ENCODE measurements at regions not wholly inside any gene's neighbourhood (a gene's known extent, or its start where the extent isn't known, plus 50 kb on each side); places are given as distances from the start of the nearest gene placed in this dataset.

DNA sequence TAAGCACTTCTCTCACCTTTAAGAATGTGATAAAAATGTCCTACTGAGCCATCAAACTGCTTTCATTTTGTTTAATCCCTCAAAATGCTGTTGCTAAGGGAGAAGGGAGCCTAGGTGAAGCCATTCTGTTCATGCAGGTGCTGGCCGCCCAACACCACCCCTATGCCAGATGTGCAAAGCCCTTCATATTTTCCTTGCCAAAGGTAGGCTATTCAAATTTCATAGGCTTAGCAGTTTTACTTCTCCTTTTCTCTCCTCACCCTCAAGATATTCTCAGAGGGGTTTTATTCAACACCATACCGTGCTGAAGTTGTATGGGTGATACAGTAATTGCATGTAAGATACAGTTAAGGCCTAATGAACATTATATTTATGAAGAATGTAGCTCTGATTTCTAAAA is 461.7 kb downstream of the GXYLT1 start:
- H3K4me3 ChIP-seq (ENCODE audit: low read depth, low read length) = no peak overlapping the region
- no peak for DNase-seq (ENCODE audit: low read depth)
- TF ChIP-seq MYC (IDR thresholded peaks at IDR 0.05; ENCODE audit: low read depth, low read length) (no peak), POLR2A (IDR thresholded peaks at IDR 0.05; ENCODE audit: extremely low read depth, insufficient read length) (no peak)
- TF ChIP-seq, protein P1, sequence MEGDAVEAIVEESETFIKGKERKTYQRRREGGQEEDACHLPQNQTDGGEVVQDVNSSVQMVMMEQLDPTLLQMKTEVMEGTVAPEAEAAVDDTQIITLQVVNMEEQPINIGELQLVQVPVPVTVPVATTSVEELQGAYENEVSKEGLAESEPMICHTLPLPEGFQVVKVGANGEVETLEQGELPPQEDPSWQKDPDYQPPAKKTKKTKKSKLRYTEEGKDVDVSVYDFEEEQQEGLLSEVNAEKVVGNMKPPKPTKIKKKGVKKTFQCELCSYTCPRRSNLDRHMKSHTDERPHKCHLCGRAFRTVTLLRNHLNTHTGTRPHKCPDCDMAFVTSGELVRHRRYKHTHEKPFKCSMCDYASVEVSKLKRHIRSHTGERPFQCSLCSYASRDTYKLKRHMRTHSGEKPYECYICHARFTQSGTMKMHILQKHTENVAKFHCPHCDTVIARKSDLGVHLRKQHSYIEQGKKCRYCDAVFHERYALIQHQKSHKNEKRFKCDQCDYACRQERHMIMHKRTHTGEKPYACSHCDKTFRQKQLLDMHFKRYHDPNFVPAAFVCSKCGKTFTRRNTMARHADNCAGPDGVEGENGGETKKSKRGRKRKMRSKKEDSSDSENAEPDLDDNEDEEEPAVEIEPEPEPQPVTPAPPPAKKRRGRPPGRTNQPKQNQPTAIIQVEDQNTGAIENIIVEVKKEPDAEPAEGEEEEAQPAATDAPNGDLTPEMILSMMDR (IDR thresholded peaks at IDR 0.05; ENCODE audit: low read depth, low read length) = no peak
- TF ChIP-seq, protein P2, sequence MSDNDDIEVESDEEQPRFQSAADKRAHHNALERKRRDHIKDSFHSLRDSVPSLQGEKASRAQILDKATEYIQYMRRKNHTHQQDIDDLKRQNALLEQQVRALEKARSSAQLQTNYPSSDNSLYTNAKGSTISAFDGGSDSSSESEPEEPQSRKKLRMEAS (IDR thresholded peaks at IDR 0.05; ENCODE audit: low read depth, low read length) = no peak

DNA sequence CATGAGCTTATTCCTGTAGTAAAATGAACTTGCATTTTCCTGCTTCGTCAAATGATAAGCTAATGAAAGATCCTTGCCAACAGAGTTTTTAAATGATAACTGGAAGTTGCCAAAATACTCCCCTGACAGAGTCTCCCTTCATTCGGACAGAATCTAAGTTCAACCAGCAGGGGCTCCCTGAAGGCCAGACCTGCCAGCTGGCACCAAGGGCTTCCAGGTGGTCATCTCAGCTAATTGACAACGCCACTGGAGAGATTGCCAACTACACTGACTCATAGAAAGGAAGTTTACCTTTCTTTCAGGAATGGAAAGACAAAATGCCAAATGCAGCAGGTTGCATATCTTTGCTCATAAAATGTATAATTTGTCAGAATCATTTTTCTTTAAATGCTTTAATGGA is 462.8 kb downstream of the GXYLT1 start:
- TF ChIP-seq MYC (IDR thresholded peaks at IDR 0.05; ENCODE audit: low read depth, low read length) (no peak), POLR2A (IDR thresholded peaks at IDR 0.05; ENCODE audit: extremely low read depth, insufficient read length) (no peak)
- TF ChIP-seq, protein P1 (IDR thresholded peaks at IDR 0.05; ENCODE audit: low read depth, low read length) = no peak
- TF ChIP-seq, protein P2 (IDR thresholded peaks at IDR 0.05; ENCODE audit: low read depth, low read length) = no peak
- no peak overlapping the region for H3K4me3 ChIP-seq (ENCODE audit: low read depth, low read length)
- no peak for DNase-seq (ENCODE audit: low read depth)

DNA sequence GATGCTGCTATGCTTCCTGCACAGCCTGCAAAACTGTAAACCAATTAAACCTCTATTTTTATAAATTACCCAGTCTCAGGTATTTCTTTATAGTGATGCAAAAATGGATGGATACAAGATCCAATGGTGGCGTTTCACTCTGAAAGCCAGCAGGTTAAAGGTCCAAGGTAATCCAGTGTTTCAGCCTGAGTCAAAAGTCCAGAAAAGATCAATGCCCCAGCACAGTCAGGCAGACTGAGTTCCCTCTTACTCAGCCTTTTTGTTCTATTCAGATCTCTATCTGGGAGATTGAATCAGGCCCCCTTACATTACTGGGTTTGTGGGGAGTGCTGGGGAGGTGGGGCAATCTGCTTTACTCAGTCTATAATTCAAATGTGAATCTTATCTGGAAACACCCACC is 464.5 kb downstream of the GXYLT1 start:
- TF ChIP-seq POLR2A (IDR thresholded peaks at IDR 0.05; ENCODE audit: extremely low read depth, insufficient read length) = no peak
- TF ChIP-seq MYC (IDR thresholded peaks at IDR 0.05; ENCODE audit: low read depth, low read length) = no peak
- TF ChIP-seq, protein P2 (IDR thresholded peaks at IDR 0.05; ENCODE audit: low read depth, low read length) = no peak
- TF ChIP-seq, protein P1 (IDR thresholded peaks at IDR 0.05; ENCODE audit: low read depth, low read length) = no peak

DNA sequence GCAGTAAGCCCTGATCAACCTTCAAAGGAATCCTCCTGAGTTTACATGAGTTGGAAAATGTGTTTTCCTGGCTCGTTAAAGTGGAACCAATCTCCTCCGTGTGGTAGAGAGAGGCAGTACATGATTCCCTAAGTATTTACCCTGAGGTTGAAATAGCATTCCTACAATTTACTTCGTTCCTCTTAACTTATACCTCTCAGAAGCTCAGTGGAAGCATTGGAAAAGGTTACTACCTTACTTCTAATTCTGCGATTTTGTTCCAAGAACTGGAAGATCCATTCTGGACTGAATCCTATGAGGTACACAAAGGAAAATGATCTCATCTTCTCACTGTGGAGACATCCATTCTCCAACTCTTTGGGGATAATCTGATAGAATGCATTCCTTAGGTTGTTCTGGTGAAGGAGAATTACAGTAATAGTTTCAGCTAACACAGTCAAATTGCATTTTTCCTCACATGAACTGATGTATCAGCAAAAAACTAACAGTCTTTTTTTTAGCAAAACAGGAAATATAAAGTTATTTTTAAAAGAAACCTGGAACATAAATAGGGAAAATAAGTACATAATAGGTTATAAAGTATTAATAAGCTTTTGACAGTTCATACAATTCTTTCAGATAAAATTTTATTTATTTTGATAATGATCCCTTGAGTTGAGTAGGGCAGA is 475.6 kb downstream of the PDZRN4 start:
- no peak overlapping the region for H3K4me3 ChIP-seq (ENCODE audit: low read depth, low read length)
- peak; percentile 6 for DNase-seq (ENCODE audit: low read depth)
- no peak for TF ChIP-seq POLR2A (IDR thresholded peaks at IDR 0.05; ENCODE audit: extremely low read depth, insufficient read length)
- TF ChIP-seq, protein P1 (IDR thresholded peaks at IDR 0.05; ENCODE audit: low read depth, low read length) = peak; percentile 10

More for the DNA sequence above, 464.5 kb downstream of the GXYLT1 start:
- DNase-seq (ENCODE audit: low read depth) = no peak
- no peak overlapping the region for H3K4me3 ChIP-seq (ENCODE audit: low read depth, low read length)

DNA sequence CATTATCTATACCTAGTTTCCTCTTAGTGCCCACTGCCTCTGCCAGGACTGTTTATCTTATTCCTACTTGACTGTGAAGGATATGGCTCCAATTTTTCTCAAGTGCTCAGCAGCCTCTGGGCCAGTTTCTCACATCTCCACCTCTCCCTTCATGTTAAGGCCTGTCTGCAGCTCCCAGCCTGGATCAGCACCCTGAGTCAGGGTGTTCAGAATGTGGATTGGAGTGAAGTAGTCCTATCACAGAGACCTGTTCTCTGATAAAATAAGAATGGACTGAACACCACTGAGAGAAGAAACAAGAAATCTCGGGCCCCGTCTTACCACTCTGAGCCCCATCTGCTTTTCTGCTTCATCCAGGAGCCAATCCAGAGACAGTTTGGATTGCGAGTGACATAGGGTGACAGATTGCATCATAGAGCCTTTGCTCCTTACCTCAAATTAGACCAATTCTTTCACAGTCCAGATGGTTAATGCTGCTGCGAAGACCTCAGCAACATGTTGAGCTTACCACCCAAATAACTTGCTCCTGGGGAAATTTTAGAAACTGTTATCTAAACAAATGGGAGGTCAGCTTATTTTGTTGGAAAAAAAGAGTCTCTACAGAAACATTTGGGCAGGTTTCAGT is 473.1 kb downstream of the PDZRN4 start:
- DNase-seq (ENCODE audit: low read depth) = no peak

More for the DNA sequence above, 473.1 kb downstream of the PDZRN4 start:
- H3K4me3 ChIP-seq (ENCODE audit: low read depth, low read length) = no peak overlapping the region
- TF ChIP-seq, protein P2 (IDR thresholded peaks at IDR 0.05; ENCODE audit: low read depth, low read length) = no peak
- no peak for TF ChIP-seq POLR2A (IDR thresholded peaks at IDR 0.05; ENCODE audit: extremely low read depth, insufficient read length)
- no peak for TF ChIP-seq MYC (IDR thresholded peaks at IDR 0.05; ENCODE audit: low read depth, low read length)
- TF ChIP-seq, protein P1 (IDR thresholded peaks at IDR 0.05; ENCODE audit: low read depth, low read length) = no peak

Data from NB4 (cell line).